Lung microvascular endothelial cell (primary cell): ENCODE measurements at regions not wholly inside any gene's neighbourhood (a gene's known extent, or its start where the extent isn't known, plus 50 kb on each side); places are given as distances from the start of the nearest gene placed in this dataset.
"Not testable (repeated sequence)": the region's sequence is repeated elsewhere in the genome, so short reads cannot be mapped to it uniquely, and the experiment has no call there.

Source experiments
- DNase-seq, 2 donors: peaks; one replicate each; pipeline versions ENCODE4 v3.0.0 to v3.0.0-alpha.2; 2010; ENCODE audit warnings: low read depth in 2 of 2

- DNase-seq, result peak; percentile 69
Observed at GRCh38 chr5:96483878-96484277, 50.8 kb upstream of the PCSK1 start.

- no peak for DNase-seq
Observed at GRCh38 chr5:96487859-96488258, 54.8 kb upstream of the PCSK1 start.

DNA sequence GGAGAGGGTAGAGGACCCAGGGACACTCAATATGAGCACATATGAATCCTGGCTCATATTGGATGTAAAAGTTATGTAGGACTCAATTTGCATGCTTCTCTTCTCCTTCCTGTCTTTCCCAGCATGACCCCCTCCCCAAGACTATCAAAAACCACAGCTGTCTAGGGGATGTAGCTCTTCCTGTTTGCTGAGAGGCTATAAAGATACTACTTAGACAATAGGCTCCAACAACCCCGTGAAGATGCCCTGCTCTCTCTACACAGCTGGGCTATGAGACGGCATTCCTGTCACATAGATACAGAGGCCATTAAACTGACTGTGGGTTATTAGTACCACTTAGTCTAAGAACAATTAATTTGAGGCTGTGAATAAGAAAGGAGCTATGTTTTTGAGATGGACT is 56.5 kb upstream of the PCSK1 start:
- no peak for DNase-seq

- DNase-seq, result peak; percentile 16 to 39
Observed at GRCh38 chr5:96492459-96493047, 59.5 kb upstream of the PCSK1 start.

DNA sequence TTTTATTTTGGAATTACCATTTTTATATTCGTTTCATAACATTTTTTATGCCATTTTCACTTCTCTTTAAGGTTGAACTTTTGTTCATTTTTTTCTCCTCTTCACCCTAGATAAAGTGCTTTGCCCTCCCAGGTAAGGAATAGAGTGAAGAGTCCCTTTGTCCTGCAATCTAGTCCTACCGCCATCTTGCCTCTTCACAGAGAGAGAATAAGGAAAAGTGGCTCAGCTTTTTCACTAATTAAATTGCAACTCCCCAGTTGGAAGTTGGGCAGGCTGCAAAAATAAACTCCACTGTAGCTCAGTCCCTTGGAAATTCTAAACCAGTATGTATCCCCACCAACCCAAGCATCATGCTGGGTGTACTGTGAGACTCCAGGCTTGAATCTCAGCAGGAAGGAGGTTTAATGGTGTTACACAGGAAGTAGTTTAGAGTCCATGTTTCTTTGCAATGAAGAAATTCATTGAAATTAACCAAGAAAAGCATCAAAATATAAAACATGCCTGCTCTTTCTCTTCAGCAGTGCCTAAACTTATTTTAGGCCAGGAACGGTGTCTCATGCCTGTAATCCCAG is 60.3 kb upstream of the PCSK1 start:
- DNase-seq, result no peak

- not testable (repeated sequence) for DNase-seq
Observed at GRCh38 chr5:96495412-96495811, 62.4 kb upstream of the PCSK1 start.

- DNase-seq, result not testable (repeated sequence)
Observed at GRCh38 chr5:96497027-96497426, 64.0 kb upstream of the PCSK1 start.

- DNase-seq, result no peak
Observed at GRCh38 chr5:96499753-96500345, 66.8 kb upstream of the PCSK1 start.

DNA sequence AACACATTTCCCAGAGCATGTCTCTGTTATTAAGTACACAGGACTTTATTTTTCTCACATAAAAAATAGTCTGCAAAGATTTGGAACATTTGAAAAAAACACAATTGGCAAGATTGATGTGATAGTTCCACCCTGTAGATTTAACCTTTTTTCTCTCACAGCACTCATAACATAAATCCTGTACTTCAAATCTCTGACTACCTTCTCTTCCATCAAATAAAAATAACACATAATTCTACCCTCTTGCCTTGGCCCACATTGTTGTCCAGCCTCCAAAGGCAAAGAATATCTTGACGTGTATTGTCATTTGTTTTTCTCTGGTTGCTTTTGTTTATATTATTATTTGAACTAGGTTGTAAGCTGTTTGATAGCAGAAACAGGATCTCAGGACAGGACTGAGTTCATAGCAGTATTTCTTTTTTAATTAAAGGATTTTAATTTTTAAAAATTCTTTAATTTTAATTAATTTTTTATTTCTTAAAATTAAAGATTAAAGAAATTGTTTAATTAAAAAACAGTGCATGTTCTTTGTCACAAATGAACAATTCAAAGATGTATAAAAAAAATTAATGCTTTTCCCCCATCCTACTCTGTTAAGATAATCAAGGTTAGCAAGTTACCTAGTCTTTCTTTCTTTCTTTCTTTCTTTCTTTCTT is 69.1 kb upstream of the PCSK1 start:
- DNase-seq, result no peak

DNA sequence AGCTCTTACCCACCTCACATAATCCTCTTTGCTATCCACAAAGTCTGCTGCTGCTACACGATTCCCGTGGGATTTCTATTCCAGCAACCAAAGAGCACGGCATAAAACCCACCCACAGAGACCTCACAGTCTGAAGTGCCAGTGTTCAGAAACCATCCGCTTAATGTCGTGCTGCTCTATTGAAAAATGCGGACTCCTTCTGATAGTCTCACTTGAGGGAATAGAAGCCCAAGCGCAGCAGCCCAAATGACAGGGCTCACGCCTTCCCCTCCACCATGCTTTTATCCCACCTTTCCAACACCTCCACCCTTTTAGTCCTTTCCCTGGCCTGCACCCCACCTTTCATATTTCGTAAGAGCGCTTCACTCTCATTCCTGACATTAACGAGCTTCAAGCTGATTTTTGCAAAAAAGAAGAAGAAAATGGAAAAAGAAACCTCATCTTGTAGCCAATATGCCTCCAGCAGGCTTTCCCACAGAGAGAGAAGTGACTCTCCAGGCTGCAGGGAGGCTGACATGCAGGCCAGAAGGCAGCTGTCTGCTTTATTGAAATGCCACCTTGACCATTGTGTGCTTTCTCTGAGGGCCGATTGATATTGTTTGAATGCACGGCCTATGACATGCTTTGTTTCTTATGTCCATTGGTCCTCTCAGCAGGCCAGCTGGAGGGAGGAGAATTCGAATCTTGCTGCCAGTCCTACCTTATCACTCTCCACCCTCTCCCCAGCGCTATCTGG is 70.6 kb upstream of the PCSK1 start:
- DNase-seq, result no peak

- no peak for DNase-seq
Observed at GRCh38 chr5:96506376-96506775, 73.3 kb upstream of the PCSK1 start.

DNA sequence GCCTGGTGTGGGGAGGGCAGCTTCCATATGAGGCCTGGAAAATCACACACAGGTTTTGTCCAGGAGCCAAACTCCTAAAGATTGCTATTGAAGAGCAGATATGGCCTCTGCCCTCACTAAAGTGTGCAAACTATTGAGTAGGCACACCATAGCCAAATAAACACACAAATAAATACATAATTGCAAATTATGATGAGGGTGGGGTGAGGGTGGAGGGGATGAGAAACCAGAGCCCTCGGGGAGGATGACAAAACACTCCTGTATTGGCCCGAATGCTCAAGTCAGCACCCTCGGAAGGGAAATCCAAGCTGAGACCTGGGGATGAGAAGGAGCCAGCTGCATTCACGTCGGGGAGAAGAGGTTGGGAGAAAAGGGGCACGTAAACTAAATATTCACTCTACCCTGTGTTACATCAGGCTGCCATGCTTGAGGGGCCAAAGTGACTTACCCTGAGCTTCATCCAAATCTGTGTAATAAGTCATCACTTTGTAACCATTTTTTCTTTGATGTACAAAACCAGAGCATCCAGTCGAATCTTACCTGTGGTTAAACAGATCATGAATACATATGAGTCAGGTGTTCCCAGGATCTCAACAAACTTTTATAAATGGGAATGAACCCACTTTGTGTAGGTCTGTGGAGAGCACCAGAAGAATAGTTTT is 73.9 kb upstream of the PCSK1 start:
- no peak for DNase-seq

DNA sequence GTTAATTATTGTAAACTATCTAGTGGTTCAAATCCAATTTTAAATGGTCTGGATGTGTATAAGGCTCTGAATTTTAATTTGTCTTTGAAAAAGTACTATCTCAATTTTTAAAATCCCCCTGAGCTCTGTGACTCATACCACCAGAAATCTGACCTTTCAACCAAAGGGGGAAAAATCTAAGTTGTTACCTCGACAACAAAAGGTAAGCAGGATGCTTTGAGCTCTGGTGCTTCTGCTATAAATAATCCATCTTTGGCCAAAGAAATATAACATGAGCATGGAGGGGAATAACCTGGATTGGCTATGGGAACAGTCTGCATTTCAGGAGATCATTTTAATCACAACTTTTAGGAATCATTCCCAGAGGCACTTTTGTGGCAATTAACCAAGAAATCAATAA is 76.3 kb upstream of the PCSK1 start:
- DNase-seq, result peak; percentile 20 to 36

DNA sequence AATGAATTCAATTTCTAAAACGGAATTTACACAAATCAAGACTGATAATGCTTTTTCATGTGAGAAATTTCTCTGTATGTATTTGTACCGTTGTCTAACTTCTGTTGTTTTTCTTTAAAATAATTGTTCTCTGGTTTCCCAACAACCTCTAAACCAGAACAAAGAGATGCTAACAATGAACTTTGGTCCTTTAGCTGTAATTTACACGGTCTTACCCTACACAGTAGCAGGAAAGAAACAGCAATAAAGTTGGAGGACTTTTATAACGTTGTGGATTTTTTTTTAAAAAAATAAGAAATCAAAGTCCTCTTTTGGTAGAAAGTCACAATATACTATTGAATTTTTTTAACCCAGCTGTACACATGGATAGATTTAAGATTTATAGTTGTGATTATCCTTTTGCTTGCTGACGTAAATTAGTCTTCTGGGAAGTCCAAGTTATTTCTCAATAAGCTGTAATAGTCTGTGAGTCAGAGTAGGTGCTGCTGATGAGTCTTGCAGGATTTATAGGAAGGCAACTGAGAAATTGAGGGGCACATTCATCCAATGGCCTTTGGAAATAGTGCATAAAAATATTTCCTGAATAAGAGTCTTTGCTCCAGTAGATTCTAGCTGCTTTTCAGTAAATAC is 76.8 kb upstream of the PCSK1 start:
- peak in 1 of 2 donors; percentile 41 for DNase-seq

DNA sequence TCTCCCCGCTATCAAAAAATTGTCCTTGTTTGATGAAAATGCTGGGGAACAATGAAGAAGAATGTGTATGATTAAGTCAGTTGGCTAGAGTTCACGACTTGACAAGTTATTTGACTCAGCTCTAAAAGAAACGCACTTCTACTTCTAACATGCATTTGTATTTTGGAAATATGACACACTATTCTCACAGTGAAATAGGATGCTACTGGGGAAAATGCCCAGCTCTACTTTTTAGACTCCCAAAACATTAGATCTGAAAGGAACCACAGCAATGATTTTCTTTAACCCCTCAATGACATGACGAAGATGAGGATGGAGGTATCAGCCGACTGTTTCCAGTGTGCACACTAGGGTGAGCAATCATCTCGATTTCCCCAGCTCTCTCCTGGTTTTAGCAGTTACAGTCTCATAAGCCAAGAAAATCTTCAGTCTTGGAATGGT is 83.6 kb upstream of the PCSK1 start:
- DNase-seq, result peak in 1 of 2 donors; percentile 21

- DNase-seq, result peak; percentile 48 to 80
Observed at GRCh38 chr5:96517295-96517694, 84.2 kb upstream of the PCSK1 start.

DNA sequence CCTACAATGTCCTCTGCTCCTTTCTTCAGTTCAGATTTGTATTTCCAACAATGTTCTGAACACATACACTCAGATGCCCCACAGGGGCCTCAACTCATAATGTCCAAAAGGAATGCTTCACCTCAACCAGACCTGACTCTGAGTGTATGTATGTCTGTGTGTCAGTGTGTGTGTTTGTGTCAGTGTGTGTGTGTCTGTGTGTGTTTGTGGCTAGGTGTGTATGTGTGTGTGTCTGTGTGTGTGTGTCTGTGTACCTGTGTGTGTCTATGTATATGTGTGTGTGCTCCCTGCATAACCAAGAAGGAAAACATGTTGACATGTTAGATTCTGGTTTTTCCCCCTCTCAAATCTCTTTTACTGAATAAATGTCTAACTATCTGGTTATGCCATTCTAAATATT is 87.3 kb upstream of the PCSK1 start:
- no peak for DNase-seq

- DNase-seq, result no peak
Observed at GRCh38 chr5:96522635-96523355, 89.7 kb upstream of the PCSK1 start.

- peak; percentile 27 to 54 for DNase-seq
Observed at GRCh38 chr5:96527768-96528661, 95.0 kb upstream of the PCSK1 start.
